GM21529 (cell line): ENCODE measurements at regions not wholly inside any gene's neighbourhood (a gene's known extent, or its start where the extent isn't known, plus 50 kb on each side); places are given as distances from the start of the nearest gene placed in this dataset.
"Not testable (repeated sequence)": the region's sequence is repeated elsewhere in the genome, so short reads cannot be mapped to it uniquely, and the experiment has no call there.

Experiments used
- ATAC-seq: cut with Tn5 transposase; IDR thresholded peaks from one replicate; pipeline ENCODE4 v1.9.1; 2021; ENCODE audit not compliant: unreplicated experiment

DNA sequence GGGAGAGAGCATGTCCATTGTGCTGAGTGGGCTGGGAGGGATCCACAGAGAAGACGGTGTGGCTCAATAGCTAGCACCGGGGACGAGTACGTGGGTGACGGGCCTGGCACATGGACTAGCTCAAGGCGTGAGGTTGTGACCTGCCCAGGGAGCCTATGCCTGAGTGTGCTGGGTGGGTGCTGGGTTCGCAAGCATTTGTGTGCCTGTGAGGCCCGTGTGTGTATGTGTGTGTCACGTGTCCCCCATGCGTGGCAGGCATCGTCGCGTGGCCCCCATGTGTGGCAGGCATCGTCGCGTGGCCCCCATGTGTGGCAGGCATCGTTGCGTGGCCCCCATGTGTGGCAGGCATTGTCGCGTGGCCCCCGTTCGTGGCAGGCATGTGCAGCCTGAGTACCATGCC, 109.2 kb downstream of the TMEM121 start:
- no peak for ATAC-seq

DNA sequence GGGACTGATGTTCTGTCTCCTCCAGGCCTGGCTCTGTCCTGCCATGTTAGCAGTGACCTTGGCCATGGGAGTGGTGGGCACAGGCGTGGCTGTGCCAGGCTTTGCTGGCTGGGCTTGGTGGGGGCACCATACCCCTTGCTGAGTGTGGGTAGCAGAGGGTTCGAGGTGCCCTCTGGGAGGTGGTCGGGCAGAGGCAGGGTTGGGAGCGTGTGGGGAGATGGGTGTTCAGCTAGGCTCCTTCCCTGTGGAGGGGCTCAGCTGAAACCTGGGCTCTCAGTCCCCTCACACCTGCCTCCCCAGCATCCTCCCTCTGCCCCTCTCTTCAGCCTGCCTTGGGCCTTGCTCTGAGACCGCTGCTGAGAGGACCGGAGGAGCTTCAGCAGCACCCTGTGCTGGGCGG, 109.6 kb downstream of the TMEM121 start:
- ATAC-seq, result not testable (repeated sequence)

DNA sequence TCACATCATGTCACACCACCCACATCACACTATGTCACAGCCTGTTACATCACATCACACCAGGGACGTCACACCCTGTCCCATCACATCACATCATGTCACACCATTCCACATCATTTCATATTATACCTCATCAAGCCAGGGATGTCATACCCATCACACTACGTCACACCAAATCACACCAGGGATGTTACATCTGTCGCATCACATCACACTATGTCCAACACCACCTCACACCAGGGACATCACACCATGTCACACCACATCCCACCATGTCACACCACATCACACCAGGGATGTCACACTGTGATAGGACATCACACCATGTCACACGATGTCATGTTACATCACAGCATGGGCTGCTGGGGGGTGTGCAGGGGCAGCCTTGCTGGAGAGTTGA, 110.6 kb downstream of the TMEM121 start:
- ATAC-seq, result no peak

DNA sequence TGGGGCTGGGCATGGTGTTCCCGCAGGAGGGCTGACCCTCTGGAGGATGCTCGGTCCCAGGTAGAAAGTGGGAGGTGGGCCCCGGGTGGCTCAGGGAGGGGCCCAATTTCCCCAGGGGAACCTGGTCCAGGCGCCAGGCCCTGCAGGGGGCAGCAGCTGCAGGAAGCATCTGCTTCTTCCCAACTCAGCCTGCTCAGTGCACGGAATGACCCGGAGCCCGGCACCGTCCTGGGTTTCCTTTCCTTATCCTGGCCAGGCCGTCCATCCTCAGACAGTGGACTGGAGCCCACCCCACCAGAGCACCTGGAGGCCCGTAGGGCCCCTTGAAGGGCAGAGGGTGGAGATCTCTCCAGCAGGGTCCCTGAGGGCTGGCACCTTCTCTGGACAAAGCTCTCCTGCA, 111.0 kb downstream of the TMEM121 start:
- ATAC-seq, result not testable (repeated sequence)

DNA sequence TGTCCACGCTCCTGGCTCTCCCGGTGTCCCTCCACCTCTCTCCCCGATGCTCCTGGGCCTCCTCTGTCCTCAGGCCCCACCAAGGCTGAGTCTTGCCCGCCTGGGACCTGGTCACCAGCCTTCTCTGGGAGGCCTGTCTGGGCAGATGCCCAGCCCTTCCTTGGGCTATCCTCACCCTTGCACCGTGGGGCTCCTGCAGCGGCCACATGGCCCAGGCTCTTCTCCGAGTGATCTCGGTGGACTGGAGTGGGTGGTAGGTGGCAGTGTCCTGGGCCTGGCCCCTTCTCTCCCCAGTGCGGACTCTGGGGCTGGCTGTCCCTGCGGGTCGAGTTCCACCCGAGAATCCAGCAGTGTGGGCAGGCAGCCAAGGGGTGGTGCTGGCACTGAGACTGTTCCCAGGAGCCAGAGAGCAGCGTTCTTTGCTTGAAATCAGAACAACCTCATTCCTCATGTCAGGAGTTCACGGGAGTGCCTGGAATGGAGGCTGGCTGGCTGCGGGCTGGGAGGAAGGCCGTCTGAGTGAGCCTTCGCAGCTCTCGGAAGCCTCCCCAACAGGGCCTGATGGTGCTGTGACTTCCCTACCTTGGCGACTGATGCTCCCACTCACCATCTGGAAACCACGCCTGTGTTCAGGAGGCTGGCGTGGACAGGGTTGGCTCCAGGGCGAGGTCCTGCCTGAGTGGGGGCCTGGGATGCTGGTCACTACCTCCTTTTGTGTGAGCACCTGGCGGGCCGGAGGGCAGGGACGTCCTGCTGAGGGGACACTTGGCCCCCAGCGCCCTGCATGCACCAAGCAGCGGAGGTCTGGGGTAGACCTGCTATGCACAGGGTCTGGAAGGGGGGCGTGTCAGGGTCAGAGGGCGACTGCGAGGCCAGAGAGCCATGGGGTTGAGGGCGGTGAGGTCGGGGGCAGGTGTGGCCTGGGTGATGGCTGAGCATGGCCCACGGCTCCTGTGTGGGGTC, 113.9 kb downstream of the TMEM121 start:
- not testable (repeated sequence) for ATAC-seq

DNA sequence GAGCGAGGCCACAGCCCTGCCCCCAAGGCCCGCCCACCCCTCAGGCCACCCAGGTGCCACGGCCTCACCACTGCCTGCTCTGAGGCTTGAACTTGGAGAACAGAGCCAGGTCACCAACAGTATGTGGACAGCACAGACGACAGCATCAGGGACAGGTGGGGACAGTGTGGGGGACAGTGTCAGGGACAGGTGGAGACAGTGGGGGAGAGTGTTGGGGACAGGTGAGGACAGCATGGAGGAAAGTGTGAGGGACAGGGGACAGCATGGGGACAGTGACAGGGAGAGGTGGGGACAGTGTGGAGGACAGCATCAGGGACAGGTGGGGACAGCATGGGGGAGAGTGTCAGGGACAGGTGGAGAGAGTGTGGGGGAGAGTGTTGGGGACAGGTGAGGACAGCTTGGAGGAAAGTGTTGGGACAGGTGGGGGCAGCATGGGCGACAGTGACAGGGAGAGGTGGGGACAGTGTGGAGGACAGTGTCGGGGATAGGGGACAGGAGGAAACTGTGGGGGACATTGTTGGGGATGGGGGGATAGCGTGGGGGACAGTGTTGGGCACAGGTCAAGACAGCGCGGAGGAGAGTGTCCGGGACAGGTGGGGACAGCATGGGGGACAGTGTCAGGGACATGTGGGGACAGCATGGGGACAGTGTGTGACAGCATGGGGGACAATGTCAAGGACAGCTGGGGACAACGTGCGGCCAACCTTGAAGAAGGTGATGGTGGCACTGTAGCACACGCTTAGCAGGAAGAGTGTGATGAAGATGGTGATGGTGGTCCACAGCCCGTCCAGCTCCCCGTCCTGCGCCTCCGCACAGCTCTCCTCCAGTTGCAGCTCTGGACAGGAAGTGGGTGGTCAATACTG, 114.9 kb downstream of the TMEM121 start:
- no peak for ATAC-seq

DNA sequence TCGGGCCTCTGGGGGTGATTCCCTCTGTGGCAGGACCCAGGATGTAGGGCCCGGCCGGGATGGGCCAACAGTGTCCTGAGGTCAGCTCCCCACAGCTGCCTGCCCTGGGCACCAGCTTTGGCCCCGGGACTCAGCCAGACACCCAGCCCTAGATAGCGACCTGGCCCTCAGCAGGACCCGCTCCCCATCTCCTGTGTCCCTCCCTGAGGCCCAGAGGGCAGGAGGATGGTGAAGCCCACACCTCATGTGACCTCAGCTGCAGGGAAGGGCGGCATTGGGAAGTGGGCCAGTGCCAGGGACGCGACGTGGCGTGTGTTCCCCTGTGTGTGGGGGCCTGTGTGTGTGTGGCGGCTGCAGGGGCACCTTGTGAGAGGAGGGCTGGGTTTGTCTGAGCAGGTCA, 115.6 kb downstream of the TMEM121 start:
- not testable (repeated sequence) for ATAC-seq

DNA sequence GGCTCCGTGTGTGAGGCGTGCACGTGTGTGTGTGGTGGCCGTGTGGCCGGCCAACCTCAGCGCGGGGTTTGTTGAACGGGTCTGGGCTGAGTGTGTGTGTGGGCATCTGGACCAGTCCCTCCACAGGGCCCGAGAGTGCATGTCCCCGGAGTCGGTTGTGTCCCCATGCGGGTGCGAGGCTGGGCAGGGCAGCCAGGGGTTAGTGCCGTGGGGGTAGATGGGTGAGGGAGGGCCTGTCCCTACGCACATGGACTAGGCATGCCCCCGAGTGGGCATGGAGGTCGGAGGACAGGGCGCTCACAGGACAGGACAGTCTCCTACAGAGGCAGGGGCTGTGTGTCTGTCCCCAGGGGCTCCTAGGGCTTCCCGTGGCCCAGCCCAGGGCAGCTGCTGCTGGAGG, 116.1 kb downstream of the TMEM121 start:
- ATAC-seq, result not testable (repeated sequence)

DNA sequence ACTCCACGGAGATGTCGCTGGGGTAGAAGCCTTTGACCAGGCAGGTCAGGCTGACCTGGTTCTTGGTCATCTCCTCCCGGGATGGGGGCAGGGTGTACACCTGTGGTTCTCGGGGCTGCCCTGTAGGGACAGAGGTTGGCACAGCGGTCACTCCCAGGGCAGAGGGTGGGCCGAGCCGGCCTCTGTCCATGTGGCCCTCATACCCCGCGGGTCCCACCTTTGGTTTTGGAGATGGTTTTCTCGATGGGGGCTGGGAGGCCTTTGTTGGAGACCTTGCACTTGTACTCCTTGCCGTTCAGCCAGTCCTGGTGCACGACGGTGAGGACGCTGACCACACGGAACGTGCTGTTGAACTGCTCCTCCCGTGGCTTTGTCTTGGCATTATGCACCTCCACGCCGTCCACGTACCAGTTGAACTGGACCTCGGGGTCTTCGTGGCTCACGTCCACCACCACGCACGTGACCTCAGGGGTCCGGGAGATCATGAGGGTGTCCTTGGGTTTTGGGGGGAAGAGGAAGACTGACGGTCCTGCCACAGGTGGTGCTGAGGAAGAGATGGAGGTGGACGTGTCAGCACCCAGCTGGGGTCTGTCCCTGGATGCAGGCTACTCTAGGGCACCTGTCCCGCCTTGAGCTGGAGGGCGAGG, 117.1 kb downstream of the TMEM121 start:
- ATAC-seq, result not testable (repeated sequence)

DNA sequence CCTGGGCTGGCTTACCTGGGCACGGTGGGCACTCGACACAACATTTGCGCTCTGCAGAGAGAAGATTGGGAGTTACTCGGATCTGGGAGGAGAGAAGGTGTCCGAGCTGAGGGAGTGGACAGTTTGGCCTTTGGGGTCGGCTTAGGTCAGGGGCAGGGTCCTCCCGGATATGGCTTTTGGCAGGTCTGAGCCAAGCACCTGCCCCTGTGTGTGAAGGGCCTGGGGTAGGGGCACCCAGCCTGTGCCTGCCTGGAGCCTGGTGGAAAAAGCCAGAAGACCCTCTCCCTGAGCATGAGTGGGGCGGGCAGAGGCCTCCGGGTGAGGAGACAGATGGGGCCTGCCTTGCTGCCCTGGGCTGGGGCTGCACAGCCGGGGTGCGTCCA, 117.7 kb downstream of the TMEM121 start:
- not testable (repeated sequence) for ATAC-seq

DNA sequence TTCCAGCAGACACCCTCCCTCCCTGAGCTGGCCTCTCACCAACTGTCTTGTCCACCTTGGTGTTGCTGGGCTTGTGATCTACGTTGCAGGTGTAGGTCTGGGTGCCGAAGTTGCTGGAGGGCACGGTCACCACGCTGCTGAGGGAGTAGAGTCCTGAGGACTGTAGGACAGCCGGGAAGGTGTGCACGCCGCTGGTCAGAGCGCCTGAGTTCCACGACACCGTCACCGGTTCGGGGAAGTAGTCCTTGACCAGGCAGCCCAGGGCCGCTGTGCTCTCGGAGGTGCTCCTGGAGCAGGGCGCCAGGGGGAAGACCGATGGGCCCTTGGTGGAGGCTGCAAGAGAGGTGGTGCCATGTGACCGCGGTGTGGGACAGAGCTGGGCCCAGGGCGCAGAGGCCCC, 118.1 kb downstream of the TMEM121 start:
- not testable (repeated sequence) for ATAC-seq

DNA sequence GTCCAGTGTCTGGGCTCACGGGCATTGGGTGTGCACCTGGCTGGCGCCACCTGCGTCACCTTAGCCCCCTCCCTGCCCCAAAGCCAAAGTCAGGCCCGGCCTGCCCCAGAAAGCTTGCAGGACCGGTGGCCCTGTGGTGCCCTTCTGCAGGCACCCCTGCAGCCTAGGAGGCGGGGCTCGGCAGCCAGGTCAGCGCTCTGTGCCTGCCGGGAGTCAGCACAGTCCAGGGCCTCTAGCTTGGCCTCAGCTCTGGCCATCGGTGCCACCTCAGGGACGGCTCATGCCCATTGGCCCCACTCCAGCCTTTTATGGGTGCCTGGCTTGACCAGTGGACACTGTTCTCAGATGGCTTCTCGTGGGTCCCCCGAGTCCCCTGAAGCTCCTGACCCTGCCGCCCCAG, 118.5 kb downstream of the TMEM121 start:
- not testable (repeated sequence) for ATAC-seq

DNA sequence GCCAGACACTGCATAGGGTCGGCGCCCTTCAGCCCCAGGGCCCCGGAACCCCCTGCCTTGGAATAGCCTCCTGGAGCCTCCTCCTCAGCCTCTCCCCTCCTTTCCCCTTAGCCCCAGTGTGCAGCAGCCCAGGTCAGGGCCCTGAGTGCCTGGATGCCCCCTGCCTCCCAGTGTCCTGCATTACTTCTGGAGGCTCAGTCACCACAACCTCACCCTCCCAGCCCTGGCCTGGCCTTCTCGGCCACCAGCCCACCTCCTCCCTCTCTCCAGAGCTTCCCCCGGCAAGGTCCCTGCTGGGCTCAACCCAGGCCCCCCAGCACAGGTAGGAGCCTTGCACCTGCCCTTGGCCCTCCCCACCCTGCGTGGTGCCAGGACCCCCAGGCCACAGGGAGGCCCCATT, 119.0 kb downstream of the TMEM121 start:
- ATAC-seq, result not testable (repeated sequence)

DNA sequence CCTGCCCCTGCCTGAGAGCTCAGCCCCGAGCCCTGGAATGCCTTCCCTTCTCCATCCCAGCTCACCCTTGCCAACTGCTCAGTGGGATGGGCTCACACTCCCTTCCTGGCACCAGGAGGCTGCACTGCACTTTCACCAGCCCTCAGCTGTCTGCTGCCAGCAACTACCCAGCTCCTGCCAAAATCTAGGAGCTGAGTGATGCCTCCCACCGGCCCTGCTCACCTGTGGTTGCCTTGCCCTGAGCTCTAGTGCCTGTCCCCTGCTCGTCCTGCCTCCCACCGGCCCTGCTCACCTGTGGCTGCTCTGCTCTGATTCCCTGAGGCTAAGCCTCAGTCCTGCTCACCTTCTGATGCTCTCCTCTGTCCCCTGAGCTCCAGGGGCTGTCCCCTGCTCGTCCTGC, 119.8 kb downstream of the TMEM121 start:
- ATAC-seq, result no peak

DNA sequence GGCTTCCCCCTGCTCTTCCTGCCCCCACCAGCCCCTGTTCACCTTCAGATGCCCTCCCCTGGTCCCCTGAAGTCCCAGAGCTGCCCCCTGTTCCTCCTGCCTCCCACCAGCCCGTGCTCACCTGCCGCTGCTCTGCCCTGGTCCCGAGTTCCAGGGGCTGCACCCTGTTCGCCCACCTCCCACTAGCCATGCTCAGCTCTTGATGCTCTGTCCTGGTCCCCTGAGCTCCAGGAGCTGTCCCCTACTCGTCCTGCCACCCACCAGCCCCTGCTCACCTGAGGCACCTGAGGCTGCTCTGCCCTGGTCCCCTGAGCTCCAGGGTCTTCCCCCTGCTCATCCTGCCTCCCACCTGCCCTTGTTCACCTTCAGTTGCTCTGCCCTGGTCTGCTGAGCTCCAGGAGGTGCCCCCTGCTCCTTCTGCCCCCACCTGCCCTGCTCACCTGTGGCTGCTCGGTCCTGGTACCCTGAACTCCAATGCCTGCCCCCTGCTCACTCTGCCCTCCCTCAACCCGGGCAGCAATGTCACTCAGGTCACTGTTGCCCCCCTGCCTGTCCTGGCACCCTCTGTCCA, 120.4 kb downstream of the TMEM121 start:
- ATAC-seq, result not testable (repeated sequence)

DNA sequence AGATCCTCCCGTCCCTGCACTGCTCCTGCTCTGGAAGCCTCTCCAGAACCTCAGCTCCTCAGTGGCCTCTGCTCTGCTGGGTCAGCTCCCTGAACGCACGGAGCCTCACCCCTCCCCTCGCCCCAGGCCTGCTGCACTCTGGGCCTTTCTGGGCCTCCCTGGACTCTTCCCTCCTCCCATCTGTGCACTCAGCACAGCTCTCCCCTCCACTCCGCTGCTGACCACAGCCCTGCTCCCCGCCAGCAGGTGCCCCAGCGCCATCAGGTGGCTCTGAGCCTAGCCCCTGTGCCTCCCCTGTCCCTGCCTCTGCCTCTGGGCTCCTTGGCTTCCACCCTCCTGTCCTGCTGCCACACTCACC, 121.0 kb downstream of the TMEM121 start:
- ATAC-seq, result not testable (repeated sequence)

DNA sequence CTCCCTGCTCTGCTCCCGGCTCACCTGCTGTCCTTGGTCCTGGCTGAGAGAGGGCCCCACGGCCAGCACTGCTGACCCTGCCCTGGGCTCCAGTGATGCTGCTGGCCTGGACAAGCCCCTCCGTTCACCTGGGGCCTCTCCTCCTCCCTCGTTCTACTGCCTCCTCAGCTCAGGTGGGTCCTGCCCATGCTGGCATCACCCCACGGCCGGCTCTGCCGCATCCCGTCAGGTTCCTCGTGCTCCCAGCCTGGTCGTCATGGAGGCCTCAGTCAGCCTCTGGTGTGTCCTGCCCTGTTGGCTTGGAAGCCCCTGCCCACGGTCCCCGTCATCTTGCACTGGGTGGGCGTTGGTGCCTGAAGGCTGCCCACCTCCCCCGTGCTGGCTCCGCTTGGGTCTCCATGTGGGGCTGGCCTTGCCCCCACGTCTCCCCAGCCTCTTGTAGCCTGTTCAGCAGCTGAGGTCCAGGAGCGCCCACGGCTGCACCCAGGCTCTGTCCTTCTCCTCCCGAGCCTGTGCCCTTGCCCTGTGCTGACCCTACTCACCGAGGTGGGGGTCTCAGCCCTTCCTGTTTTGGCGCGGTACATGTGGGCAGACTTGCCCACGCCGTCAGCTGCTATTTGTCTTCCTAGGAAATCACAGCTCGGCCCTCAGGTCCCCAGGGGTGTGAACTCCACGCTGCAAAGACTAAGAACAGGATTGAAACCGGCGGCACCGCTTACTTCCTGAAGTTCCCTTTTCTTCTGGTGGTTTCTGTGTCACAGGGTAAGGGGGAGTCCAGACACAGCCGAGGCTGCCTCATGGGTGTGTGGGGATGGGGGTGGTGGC, 121.6 kb downstream of the TMEM121 start:
- peak; percentile 56 for ATAC-seq

DNA sequence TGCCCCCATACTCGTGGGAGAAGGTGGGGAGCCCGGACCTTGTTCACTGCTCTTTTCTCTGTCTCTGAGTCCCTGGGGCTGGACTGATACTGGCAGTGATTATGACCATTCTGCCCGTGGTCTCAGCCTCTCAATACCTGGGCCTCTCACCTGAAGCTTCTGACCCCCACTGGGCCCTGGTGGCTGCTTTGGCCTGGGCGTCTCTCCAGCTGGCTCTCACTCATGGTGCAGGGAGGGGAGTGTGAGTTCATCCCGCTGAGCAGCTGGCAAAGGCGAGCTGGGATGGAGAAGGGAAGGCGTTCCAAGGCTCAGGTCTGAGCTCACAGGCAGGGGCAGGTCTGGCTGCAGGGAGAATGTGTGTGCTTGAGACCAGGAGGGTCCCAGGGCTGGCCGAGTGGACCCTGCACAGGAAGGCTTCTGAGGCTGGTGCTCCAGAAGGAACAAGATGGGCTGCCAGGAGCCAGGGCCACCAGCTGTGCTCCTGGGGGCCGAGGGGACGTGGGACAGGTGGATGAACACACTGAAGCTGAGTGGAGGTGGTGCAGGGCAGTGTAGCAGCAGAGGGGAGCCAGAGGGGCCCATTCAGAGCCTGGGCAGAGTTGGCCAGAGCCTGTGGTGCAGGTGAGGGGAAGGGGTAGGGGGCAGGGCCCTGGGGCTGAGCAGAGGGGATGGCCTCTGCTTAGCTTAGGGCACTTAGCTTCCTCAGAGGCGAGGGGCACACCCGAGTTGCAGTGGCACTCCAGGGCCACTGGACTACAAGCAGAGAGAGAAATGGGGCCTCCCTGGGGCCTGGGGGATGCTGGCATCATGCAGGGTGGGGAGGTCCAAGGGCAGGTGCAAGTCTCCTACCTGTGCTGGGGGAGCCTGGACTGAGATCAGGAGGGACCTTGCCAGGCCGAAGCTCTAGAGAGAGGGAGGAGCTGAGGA, 122.5 kb downstream of the TMEM121 start:
- ATAC-seq, result not testable (repeated sequence)

DNA sequence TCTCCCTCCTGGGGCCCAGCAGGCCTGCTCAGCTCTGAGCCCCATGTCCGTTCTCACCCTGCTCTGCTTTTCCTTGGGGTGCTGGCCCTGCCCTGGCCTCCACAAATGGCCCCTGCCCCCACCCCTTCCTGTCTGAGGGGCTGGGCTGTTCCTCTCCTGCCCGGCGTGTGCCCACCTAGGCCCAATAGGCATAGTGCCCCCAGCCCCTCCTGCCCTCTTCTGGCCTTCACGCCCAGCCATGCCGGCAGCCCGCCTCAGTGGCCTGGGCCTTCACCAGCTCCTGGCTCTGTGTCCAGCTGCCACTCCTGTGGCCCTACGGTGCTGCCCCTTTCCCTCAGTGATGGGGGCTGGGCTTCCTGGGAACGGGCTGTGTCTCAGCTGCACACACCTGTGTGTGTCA, 125.9 kb downstream of the TMEM121 start:
- not testable (repeated sequence) for ATAC-seq
